Prostate gland (tissue), 2 donors: ENCODE measurements at regions not wholly inside any gene's neighbourhood (a gene's known extent, or its start where the extent isn't known, plus 50 kb on each side); places are given as distances from the start of the nearest gene placed in this dataset.

Experiments used
- DNase-seq: peaks from one replicate; pipeline ENCODE4 v3.0.0-alpha.2; 2019; ENCODE audit warnings: low spot score
- H3K27ac ChIP-seq, 2 donors: fragments of 200-600 bp; sonication (generic); 2 replicates each; pipeline ENCODE4 v1.5.1; 2017 to 2019
- H3K27me3 ChIP-seq: fragments of 200-600 bp; sonication (generic); replicated peaks from 2 replicates; pipeline ENCODE4 v1.5.1; 2019; ENCODE audit not compliant: insufficient read depth
- H3K36me3 ChIP-seq, 2 donors: fragments of 200-600 bp; sonication (generic); 1 replicate in 1 of 2; 2 replicates in 1 of 2; pipeline versions ENCODE4 v1.5.1 to v1.8.1; 2017 to 2019
- H3K4me1 ChIP-seq: fragments of 200-600 bp; sonication (generic); replicated peaks from 2 replicates; pipeline ENCODE4 v1.5.1; 2019
- H3K4me3 ChIP-seq, 2 donors: fragments of 200-600 bp; sonication (generic); 2 replicates each; pipeline ENCODE4 v1.5.1; 2017 to 2019
- H3K9me3 ChIP-seq: fragments of 200-600 bp; sonication (generic); 2 replicates; pipeline ENCODE4 v1.5.1; 2017
- POLR2A ChIP-seq: fragments of 450-650 bp; IDR thresholded peaks from one replicate; pipeline ENCODE4 v1.6.1; 2016; ENCODE audit warnings: antibody characterized with exemption, mild to moderate bottlenecking
- POLR2AphosphoS5 ChIP-seq: sonication (generic); formaldehyde crosslinking; IDR thresholded peaks from one replicate; pipeline ENCODE4 v1.6.1; 2017; ENCODE audit warnings: antibody characterized with exemption
- WGBS: methylation state at CpG from one replicate; pipeline ENCODE4 v1.1.5; 2018; 5-methylcytosine and 5-hydroxymethylcytosine counted together
- intact Hi-C: fragments of 100-400 bp; cut with DNase I; formaldehyde crosslinking; loops from one replicate; pipeline ENCODE4 v1.14.2; 2022
- TF ChIP-seq, protein P1 (sequence below), 4 experiments: fragments of 200-600 bp in 2 of 4; fragments of 450-650 bp in 2 of 4; sonication (generic) in 2 of 4; IDR thresholded peaks; 1 replicate in 3 of 4; 2 replicates in 1 of 4; pipeline ENCODE4 v1.5.1; 2016 to 2019; ENCODE audit warnings: antibody characterized with exemption in 4 of 4, mild to moderate bottlenecking in 2 of 4, moderate library complexity in 2 of 4

DNA sequence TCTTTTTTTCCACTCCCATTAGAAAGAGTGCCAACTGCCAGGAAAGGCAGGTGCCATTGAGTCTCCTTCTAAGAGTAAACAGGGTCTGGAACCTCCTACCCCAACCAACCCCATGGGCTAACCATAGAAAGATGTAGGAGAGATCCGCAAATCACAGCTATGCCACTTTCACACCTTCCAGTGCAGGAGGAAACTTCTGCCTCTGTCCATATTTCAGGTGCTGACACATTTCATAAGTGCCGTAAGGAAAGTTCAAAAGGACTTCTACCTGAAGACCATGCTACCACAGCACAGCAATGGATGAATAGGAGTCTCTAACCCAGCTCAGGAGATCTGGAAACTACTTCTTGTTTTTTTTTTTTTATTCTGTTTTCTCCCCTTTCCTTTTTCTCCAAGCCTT, 145.8 kb downstream of the FBXO8 start:
- Histone ChIP-seq H3K4me3 (no peak overlapping the region), H3K27ac (no peak overlapping the region), H3K36me3 (no peaks in the 10 kb centered on the region), H3K9me3 (no peaks in the 10 kb centered on the region), H3K27me3 (no peaks in the 10 kb centered on the region), H3K4me1 (no peaks in the 10 kb centered on the region)
- no peak for TF ChIP-seq POLR2A
- TF ChIP-seq, protein P1, sequence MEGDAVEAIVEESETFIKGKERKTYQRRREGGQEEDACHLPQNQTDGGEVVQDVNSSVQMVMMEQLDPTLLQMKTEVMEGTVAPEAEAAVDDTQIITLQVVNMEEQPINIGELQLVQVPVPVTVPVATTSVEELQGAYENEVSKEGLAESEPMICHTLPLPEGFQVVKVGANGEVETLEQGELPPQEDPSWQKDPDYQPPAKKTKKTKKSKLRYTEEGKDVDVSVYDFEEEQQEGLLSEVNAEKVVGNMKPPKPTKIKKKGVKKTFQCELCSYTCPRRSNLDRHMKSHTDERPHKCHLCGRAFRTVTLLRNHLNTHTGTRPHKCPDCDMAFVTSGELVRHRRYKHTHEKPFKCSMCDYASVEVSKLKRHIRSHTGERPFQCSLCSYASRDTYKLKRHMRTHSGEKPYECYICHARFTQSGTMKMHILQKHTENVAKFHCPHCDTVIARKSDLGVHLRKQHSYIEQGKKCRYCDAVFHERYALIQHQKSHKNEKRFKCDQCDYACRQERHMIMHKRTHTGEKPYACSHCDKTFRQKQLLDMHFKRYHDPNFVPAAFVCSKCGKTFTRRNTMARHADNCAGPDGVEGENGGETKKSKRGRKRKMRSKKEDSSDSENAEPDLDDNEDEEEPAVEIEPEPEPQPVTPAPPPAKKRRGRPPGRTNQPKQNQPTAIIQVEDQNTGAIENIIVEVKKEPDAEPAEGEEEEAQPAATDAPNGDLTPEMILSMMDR (IDR thresholded peaks at IDR 0.05) = no peak
- TF ChIP-seq POLR2AphosphoS5 = no peak
- intact Hi-C loops = no loop called here
- no peak for DNase-seq
- WGBS = 80% methylated on average over 2 of the region's 2 CpGs

DNA sequence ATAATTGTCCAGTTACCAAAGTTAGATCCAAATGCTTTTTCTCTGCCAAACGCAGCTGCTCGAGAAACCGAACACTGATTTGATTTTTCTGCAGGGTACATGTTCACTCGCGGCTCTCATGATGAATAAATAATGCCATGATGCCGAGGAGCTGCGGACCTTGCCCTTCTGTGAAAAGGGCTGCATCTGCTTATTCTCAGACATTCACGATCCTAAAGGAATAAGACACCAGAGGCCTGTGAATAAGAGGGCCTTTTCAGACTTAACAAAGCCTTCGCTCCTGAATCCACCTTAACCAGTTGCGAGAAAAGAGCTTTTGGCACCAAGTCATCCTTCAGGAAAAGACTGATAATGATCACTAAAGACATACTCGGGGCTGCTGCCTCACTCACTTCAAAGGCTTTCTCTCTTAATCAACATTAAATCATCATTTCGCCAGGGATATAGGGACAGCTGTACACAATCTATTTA, 147.5 kb downstream of the FBXO8 start:
- no peak for DNase-seq

DNA sequence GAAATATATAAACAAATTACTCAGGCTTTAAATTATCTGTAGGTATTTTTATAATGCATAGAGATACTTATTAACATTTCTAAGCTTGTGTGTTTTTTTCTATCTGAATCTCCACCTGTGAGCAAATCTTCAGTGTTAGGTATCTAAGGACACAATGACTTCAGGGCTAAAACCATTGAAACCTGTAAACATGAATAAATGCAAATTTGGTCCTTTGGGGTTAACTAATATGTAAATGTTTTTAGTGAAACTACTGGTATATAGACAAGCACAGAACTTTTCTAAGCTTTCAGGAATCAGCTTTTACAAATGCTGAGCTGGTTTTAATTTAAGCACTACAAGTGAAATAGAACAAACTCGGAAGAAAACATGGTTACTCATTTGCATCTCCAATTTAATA, 147.9 kb downstream of the FBXO8 start:
- H3K4me3 ChIP-seq = no peak overlapping the region
- H3K9me3 ChIP-seq = no peaks in the 10 kb centered on the region
- no peak overlapping the region for H3K27ac ChIP-seq
- H3K27me3 ChIP-seq = no peaks in the 10 kb centered on the region
- WGBS = 34% methylated on average over 1 of the region's 1 CpG
- TF ChIP-seq, protein P1 (IDR thresholded peaks at IDR 0.05) = no peak
- TF ChIP-seq POLR2AphosphoS5 (no peak), POLR2A (no peak)
- H3K36me3 ChIP-seq = no peaks in the 10 kb centered on the region
- no peaks in the 10 kb centered on the region for H3K4me1 ChIP-seq
- no peak for DNase-seq
- intact Hi-C loops = no loop called here

More for the DNA sequence above, 147.5 kb downstream of the FBXO8 start:
- Histone ChIP-seq H3K27me3 (no peaks in the 10 kb centered on the region), H3K36me3 (no peaks in the 10 kb centered on the region), H3K4me3 (no peak overlapping the region), H3K9me3 (no peaks in the 10 kb centered on the region), H3K27ac (no peak overlapping the region), H3K4me1 (no peaks in the 10 kb centered on the region)
- WGBS = 21% methylated on average over 12 of the region's 12 CpGs
- intact Hi-C loops = no loop called here
- TF ChIP-seq POLR2AphosphoS5 (no peak), POLR2A (no peak)
- TF ChIP-seq, protein P1 (IDR thresholded peaks at IDR 0.05) = no peak

DNA sequence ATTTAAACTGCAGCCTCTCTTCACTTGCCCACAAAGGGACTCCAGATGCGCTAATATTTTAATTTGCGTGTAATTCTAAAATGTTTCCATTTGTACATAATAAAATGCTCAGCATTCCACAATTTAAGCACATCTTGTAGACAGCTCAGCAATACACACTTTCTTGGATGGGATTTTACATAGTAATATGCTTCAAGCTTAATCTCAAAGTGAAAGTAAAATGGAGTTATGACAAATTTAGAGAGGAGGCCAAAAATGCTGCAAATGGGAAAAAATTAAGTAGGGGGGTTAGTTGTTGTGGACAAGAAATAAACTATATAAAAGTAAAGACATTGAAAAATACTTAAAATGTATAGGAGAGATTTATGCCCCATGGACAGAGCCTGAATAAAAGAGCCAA, 149.1 kb downstream of the FBXO8 start:
- H3K27me3 ChIP-seq = no peaks in the 10 kb centered on the region
- WGBS = 92% methylated on average over 2 of the region's 2 CpGs
- H3K4me3 ChIP-seq = no peak overlapping the region
- no peaks in the 10 kb centered on the region for H3K36me3 ChIP-seq
- H3K27ac ChIP-seq = no peak overlapping the region
- no peaks in the 10 kb centered on the region for H3K4me1 ChIP-seq
- no peaks in the 10 kb centered on the region for H3K9me3 ChIP-seq
- TF ChIP-seq, protein P1 (IDR thresholded peaks at IDR 0.05) = no peak
- TF ChIP-seq POLR2A = no peak
- no peak for TF ChIP-seq POLR2AphosphoS5
- DNase-seq = no peak
- intact Hi-C loops = no loop called here

DNA sequence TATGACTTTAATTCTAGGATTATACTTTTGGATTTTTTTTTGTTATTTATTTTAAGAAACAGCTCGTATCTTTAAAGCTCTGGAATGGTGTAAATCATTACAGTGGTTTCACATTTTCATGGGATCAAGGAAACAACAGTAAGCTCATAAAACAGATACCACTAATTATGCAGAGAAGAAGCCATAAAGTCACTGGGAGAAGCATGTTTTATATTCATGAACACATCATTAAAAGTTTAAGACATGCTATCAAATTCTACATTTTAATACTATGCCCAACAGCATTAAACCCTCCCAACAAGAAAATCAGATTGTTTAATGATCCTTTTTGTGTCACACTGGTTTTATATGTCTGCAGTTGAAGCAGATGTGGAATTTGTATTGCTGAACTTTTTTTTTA, 149.9 kb downstream of the FBXO8 start:
- Histone ChIP-seq H3K4me1 (no peaks in the 10 kb centered on the region), H3K27ac (no peak overlapping the region), H3K27me3 (no peaks in the 10 kb centered on the region), H3K36me3 (no peaks in the 10 kb centered on the region), H3K4me3 (no peak overlapping the region), H3K9me3 (no peaks in the 10 kb centered on the region)
- TF ChIP-seq, protein P1 (IDR thresholded peaks at IDR 0.05) = no peak
- TF ChIP-seq POLR2AphosphoS5 (no peak), POLR2A (no peak)
- WGBS = 4% methylated on average over 1 of the region's 1 CpG
- no peak for DNase-seq
- intact Hi-C loops = no loop called here
